ENCODE measurements at regions not wholly inside any gene's neighbourhood (a gene's known extent, or its start where the extent isn't known, plus 50 kb on each side); places are given as distances from the start of the nearest gene placed in this dataset.
A peak's percentile ranks its signal among the peaks of the same experiment; 100 is the strongest.

DNA sequence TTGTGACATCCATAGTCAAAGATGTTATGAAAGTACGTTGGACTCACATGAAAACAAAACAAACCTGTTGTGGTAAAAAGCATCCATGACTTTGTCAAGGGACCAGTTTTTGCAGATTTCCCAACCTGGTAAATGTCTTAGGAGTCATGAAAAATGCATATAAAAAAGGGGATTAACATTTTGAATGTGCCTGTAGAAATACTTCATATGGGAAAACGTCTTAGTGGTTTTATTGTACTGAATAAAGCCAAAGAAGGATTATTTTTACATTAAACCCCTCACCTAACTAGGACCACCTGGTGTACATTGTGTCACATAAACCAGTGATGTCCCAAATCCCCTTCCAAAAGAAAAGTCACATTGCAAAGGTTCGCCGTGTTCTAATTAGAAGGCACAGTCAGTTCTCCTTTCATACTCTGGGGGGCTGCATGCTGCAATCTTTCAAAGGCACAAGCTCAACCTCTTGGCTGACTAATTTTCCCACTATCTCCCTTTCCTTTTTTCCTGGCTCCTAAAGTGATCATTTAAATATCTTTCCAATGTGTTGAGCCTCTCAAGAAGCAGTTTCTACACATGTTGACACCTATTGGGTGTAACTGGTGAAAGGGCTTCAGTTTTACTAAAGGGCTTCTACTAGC lies 119.8 kb upstream of the SPAG17 start:
- no peak overlapping the region for H3K4me3 ChIP-seq (ENCODE audit: low read depth, low read length)
- DNase-seq (ENCODE audit: low read depth) = no peak
- peak; percentile 58 for TF ChIP-seq CTCF (IDR thresholded peaks at IDR 0.05; ENCODE audit: low read depth, low read length, missing control alignments)

- TF ChIP-seq CTCF (IDR thresholded peaks at IDR 0.05; ENCODE audit: low read depth, low read length, missing control alignments) = no peak
- DNase-seq (ENCODE audit: low read depth) = no peak
- H3K4me3 ChIP-seq (ENCODE audit: low read depth, low read length) = no peak overlapping the region
These were observed 118.5 kb upstream of the SPAG17 start for GRCh38 chr1:118303534-118303933.

GRCh38 chr1:118303064-118303463 lies 118.0 kb upstream of the SPAG17 start:
- DNase-seq (ENCODE audit: low read depth) = no peak
- H3K4me3 ChIP-seq (ENCODE audit: low read depth, low read length) = no peak overlapping the region
- no peak for TF ChIP-seq CTCF (IDR thresholded peaks at IDR 0.05; ENCODE audit: low read depth, low read length, missing control alignments)

DNA sequence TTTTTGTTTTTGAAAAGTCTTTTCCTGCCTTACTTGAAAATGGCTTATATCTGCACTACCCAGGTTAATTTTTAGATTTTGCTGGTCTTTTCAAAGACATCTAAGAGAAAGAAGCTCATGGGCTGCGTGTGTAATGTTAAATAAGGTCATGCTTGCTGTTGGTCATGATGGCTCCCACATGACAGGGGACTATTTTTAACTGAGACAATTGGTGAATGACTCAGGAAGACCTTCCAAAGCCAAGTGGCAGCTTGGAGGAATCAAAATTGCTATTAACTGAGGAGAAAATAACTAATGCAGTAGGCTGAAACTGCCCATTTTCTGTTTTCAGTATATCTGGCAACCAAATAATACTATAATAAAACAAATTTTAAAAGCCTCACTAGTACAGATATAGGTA lies 117.1 kb upstream of the SPAG17 start:
- DNase-seq (ENCODE audit: low read depth) = no peak
- no peak for TF ChIP-seq CTCF (IDR thresholded peaks at IDR 0.05; ENCODE audit: low read depth, low read length, missing control alignments)
- no peak overlapping the region for H3K4me3 ChIP-seq (ENCODE audit: low read depth, low read length)

DNA sequence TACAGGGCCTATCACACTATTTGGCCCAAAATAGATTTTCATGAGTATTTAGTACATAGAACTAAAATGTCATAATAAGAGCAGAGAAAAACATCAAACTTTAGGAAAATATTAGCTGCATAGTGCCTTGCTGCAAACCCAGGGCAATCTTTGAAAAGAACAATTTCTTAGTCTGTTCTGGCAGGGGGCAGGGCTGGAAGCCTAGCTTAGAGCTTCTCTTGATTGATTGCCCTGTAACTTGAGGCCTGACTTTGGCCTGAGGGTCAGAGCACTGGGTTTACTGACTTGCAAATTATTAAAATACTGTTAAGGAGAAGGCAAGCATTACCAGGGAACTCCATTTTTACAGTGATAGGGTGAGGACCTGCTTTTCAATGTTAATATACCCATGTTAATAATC lies 115.8 kb upstream of the SPAG17 start:
- DNase-seq (ENCODE audit: low read depth) = no peak
- no peak for TF ChIP-seq CTCF (IDR thresholded peaks at IDR 0.05; ENCODE audit: low read depth, low read length, missing control alignments)
- H3K4me3 ChIP-seq (ENCODE audit: low read depth, low read length) = no peak overlapping the region

DNA sequence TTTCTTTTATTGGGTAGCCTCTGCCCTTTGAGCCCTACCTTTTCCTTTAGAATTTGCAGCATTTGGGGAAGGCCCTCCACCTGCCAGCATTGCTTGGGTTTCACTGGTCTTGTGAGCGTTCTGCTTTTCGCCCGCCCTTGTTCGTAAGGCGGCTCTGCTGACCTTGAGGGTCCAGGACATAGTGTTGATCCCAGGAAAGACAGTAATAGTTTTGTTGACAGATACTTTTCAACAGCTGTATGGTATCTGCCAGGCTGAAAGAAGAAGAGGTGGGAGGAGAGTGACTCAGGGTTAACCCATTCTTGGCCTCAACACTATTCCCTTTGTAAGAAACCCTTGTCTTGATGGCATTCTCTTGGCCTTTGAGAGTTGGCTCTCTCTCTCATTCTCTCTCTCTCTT lies 113.4 kb upstream of the SPAG17 start:
- TF ChIP-seq CTCF (IDR thresholded peaks at IDR 0.05; ENCODE audit: low read depth, low read length, missing control alignments) = no peak
- no peak for DNase-seq (ENCODE audit: low read depth)
- no peak overlapping the region for H3K4me3 ChIP-seq (ENCODE audit: low read depth, low read length)

DNA sequence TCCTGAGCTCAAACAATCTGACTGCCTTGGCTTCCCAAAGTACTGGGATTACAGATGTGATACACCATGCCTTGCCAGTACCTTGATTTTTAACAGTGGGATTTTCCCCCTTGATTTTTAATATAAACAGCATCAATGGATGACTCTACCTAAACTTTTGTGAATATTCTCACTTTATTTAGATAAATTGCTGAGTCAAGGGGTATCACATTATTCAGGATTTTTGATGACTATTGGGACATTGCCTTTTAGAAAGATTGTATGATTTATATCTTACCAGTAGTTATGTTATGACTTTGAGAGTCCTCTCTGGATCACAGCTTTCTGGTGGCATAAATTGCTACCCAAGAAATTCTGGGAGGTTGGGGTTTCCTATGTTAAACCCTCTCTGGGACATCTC lies 112.5 kb upstream of the SPAG17 start:
- no peak for DNase-seq (ENCODE audit: low read depth)
- no peak for TF ChIP-seq CTCF (IDR thresholded peaks at IDR 0.05; ENCODE audit: low read depth, low read length, missing control alignments)

More for the DNA sequence above, 112.5 kb upstream of the SPAG17 start:
- H3K4me3 ChIP-seq (ENCODE audit: low read depth, low read length) = no peak overlapping the region

Measured in GM12864 (cell line).